GM18526 (cell line): ENCODE measurements at regions not wholly inside any gene's neighbourhood (a gene's known extent, or its start where the extent isn't known, plus 50 kb on each side); places are given as distances from the start of the nearest gene placed in this dataset.

Source experiments
- POLR2A ChIP-seq: IDR thresholded peaks from 3 replicates; pipeline ENCODE4 v1.6.1; 2011; ENCODE audit not compliant: insufficient read length; ENCODE audit errors: extremely low read depth

DNA sequence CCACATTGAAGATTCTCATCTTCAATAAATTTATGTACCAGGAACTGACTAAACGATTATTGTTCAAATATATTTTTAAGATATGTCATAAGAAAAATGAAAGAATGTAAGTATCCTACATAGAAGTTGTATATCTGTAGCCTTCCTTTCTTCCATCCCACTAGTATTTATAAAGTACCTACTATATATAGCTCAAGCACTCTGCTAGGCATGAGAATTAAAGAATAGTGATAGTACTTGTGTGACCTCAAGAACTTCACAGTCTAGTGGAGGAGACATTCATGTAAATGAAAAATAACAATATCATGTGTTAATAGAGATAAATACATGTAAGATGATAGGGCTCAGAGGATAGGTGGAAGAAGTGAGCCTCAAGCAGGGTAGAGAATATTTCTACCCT, 201.0 kb upstream of the HMHB1 start:
- no peak for TF ChIP-seq POLR2A

GRCh38 chr5:143606043-143606752, 202.7 kb upstream of the NR3C1 start:
- TF ChIP-seq POLR2A = no peak

GRCh38 chr5:143605403-143606005, 202.0 kb upstream of the NR3C1 start:
- TF ChIP-seq POLR2A = no peak

DNA sequence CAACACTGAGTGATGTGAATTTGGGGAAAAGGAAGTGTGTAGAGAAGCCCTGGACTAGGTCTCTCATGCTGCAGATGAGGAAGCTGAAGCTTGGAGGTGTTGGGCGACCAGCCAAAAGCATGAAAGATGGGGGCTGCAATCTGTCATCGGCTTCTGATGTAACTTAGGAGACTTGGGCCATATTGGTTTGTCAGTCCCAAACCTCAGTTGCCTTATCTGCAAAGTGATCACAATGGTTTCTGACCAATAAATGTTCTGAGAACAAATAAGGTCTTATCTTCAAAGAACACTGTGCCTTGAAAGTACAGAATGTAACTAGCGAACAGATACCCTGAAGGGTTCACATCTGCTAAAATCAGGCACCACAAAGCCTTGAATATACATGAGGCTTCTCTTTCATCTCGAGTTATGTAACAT, 198.4 kb upstream of the NR3C1 start:
- no peak for TF ChIP-seq POLR2A

- TF ChIP-seq POLR2A = no peak
These were observed 197.9 kb upstream of the NR3C1 start for GRCh38 chr5:143601357-143601756.

GRCh38 chr5:143600396-143601075, 197.1 kb upstream of the NR3C1 start:
- TF ChIP-seq POLR2A = no peak

DNA sequence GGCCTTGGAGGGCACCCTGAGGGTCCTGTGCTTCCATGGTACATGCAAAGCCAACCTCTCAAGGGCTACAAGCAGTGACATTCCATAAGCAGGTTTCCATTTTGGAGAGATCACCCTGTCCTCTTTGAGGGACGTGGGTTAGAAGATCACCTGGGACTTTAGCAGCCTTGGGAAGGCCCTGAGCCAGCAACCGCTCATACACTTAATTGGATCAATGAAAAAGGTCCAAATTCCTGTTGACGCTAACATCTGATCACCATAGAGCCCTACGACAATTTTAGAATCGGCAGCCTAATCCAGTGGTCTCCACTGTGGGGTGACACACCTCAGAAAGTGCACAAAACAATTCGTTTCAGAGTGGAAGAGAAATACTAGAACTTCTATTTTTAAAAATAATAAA, 196.0 kb upstream of the NR3C1 start:
- no peak for TF ChIP-seq POLR2A

GRCh38 chr5:143596824-143597223, 193.3 kb upstream of the NR3C1 start:
- no peak for TF ChIP-seq POLR2A

DNA sequence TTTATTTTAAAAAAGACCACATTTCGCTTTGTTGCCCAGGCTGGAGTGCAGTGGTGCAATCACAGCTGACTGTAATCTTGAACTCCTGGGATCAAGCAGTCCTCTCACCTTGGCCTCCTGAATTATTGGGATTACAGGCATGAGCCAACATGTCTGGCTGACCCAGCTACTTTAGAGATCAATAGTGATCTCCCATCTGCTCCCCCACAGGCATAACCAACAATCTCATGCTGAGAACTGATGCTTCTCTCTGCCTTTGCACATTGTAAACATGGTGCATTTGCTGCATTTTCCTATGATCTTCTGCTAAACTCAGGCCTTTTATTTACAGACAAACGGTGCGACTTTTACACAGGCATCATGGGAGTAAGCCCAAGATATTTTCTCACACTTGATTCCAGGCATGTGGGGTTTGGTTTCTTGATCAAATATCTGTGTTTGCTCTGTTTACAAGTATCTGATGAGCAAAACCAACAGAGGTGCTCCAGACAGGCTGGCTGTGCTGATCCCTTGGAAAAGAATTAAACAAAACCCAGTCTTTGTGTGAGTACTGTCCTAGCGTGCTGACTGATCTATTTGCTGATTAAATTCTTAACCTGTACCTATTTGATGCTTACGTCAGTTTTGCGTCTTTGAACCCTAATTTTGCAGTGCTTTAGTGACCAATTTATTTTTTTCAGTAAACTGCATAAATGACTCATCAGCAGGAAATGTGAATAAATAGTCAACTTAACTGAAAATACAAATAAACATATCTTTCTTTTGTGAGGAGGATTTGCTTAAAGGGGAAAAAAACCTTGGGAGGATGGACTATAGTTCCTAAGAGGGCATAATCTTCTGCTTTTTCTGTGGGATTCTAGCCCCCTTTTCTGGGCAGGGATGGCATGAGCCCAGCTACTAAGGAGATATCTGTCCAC, 191.7 kb upstream of the NR3C1 start:
- no peak for TF ChIP-seq POLR2A

DNA sequence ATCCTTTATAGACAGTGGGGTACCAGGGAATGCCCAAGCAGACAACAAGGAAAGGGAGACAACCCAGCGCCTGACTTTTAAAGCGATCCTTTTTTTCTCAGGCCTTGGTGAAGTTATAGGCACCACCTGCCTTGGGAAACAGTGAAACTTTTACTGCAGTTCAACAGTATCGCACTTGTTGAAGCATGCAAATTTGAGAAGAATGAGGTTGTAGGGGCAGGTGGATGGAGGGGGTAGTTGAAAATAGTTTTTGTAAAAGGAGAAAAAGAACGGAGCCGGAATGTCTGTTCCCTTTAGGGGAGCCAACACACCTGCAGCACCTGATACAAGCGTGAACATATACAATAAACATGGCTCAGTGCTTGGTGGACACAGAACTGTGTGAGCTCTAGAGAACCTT, 190.2 kb upstream of the NR3C1 start:
- TF ChIP-seq POLR2A = no peak

DNA sequence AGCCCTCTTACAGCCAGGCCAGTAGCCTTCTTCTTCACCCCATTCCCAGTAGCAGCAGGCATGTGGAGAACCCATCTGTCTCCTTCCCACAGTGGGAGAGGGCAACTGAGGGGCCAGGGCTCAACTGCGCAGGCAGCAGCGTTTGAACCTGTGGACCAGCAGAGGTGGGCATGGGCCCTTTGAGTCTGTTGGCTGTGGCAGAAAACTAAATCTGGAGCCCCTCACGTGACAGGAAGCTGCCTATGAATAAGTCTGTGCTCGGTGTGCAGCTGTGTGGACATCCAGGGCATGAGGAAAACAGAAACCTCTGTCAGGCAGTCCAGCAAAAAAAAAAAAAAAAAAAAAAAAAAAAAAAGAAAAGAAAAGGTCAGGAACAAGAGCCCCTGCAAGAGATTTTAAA, 189.2 kb upstream of the NR3C1 start:
- peak; percentile 38 for TF ChIP-seq POLR2A

DNA sequence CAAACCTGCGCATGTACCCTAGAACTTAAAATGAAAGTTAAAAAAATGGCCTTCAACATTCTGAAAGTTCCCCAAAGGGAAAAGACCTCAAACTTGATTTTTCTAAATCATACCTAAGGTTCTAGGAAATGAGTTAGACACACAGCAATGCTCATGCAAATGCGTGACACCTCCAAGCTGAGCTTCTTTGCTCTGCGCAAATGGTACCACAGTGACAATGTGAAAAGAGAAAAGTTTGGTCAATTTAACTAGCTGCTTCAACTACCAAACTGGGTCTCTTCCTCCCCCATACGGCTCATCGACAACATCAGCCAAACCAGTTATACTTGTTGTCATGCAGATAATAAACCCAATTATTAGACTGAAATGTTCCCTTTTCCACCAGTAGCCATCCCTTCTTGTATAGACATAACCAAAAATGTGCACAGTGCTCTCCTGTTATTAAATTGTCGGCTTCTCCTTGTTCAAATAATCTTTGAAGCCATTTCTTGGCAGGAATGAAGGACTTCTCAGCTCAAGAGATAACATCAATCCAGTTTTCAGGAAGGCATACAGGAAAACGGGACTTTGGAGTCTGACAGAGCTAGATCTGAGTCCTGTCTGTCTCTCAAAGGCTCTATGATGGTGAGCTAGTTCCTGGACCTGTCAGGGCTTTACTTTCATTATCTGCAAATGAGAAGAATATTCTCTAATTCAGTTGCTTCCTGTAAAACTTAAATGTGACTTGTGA, 185.6 kb upstream of the NR3C1 start:
- TF ChIP-seq POLR2A = no peak

DNA sequence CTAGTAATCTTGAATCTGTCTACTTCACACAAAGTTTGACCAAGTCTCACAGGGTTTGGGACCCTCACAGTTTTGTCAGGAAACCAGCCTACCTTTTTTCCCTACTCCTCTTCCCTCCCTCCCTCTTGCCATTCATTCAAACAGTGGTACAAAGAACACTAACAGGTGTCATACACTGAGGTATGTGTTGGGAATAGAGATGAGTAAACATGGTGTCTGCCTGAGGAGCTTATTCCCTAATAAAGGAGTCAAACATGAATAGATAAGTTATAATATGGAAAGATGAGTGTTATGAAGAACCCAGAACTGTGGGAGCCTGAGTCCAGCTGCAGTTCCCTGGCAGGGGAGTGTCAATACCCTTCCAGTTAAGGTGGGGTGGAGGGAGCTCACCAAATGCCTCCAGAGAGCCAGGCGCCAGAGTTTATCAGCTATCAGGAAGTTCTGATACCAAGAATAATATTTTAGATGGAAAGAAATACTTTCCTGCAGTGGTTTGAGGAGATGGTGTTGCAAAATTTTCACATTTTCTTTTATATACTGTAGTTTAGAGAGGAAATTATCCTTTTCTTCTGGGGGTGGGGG, 183.4 kb upstream of the NR3C1 start:
- no peak for TF ChIP-seq POLR2A

- no peak for TF ChIP-seq POLR2A
These were observed 182.5 kb upstream of the NR3C1 start for GRCh38 chr5:143585970-143586369.
